Progenitor cell of endocrine pancreas (in vitro differentiated cells): ENCODE measurements at regions not wholly inside any gene's neighbourhood (a gene's known extent, or its start where the extent isn't known, plus 50 kb on each side); places are given as distances from the start of the nearest gene placed in this dataset.

Source experiments
- DNase-seq: peaks from one replicate; pipeline ENCODE4 v3.0.0; 2021; ENCODE audit warnings: low spot score; ENCODE audit not compliant: unreplicated experiment
- H3K27ac Mint-ChIP-seq: 2 replicates; pipeline ENCODE4 v1.8.0; 2021; ENCODE audit warnings: mild to moderate bottlenecking, moderate library complexity, mixed read lengths
- H3K27me3 Mint-ChIP-seq: 2 replicates; pipeline ENCODE4 v1.8.0; 2021; ENCODE audit warnings: mixed read lengths
- H3K36me3 Mint-ChIP-seq: 2 replicates; pipeline ENCODE4 v1.8.0; 2022; ENCODE audit warnings: mixed read lengths; ENCODE audit not compliant: insufficient read depth
- H3K4me1 Mint-ChIP-seq: 2 replicates; pipeline ENCODE4 v1.8.0; 2021; ENCODE audit warnings: low read depth, mixed read lengths
- H3K4me3 Mint-ChIP-seq: 2 replicates; pipeline ENCODE4 v1.8.0; 2021; ENCODE audit warnings: low read depth, mild to moderate bottlenecking, moderate library complexity, mixed read lengths
- H3K9me3 Mint-ChIP-seq: 2 replicates; pipeline ENCODE4 v1.8.0; 2021; ENCODE audit warnings: low read depth, mixed read lengths
- CTCF ChIP-seq: fragments of 200-600 bp; sonication (generic); IDR thresholded peaks from one replicate; pipeline ENCODE4 v1.5.0; 2021; ENCODE audit warnings: antibody characterized with exemption, mild to moderate bottlenecking; ENCODE audit not compliant: unreplicated experiment

- peak overlapping the region; percentile 25 for H3K27ac Mint-ChIP-seq
- DNase-seq = no peak
- no peak for TF ChIP-seq CTCF
- H3K9me3 Mint-ChIP-seq = peaks cover 8% of the 10 kb centered on the region
- H3K4me3 Mint-ChIP-seq = no peak overlapping the region
- H3K27me3 Mint-ChIP-seq = peaks cover 11% of the 10 kb centered on the region
- H3K4me1 Mint-ChIP-seq = peaks cover 12% of the 10 kb centered on the region
- no peaks in the 10 kb centered on the region for H3K36me3 Mint-ChIP-seq
These were observed 77.6 kb upstream of the SFMBT2 start for GRCh38 chr10:7488418-7488829.

- TF ChIP-seq CTCF = no peak
- Mint-ChIP-seq H3K4me3 (no peak overlapping the region), H3K36me3 (no peaks in the 10 kb centered on the region), H3K27ac (no peak overlapping the region), H3K9me3 (peaks cover 8% of the 10 kb centered on the region), H3K4me1 (peaks cover 12% of the 10 kb centered on the region), H3K27me3 (peaks cover 9% of the 10 kb centered on the region)
- no peak for DNase-seq
These were observed 76.7 kb upstream of the SFMBT2 start for GRCh38 chr10:7487528-7487927.

GRCh38 chr10:7486528-7486927 lies 75.7 kb upstream of the SFMBT2 start:
- Mint-ChIP-seq H3K4me1 (peaks cover 12% of the 10 kb centered on the region), H3K27ac (no peak overlapping the region), H3K4me3 (no peak overlapping the region), H3K27me3 (peaks cover 12% of the 10 kb centered on the region), H3K9me3 (peaks cover 8% of the 10 kb centered on the region), H3K36me3 (no peaks in the 10 kb centered on the region)
- no peak for TF ChIP-seq CTCF
- no peak for DNase-seq

- H3K4me3 Mint-ChIP-seq = no peak overlapping the region
- peaks cover 12% of the 10 kb centered on the region for H3K4me1 Mint-ChIP-seq
- H3K27me3 Mint-ChIP-seq = peaks cover 17% of the 10 kb centered on the region
- no peak for TF ChIP-seq CTCF
- no peak for DNase-seq
- H3K27ac Mint-ChIP-seq = no peak overlapping the region
- peaks cover 5% of the 10 kb centered on the region for H3K9me3 Mint-ChIP-seq
- no peaks in the 10 kb centered on the region for H3K36me3 Mint-ChIP-seq
These were observed 75.0 kb upstream of the SFMBT2 start for GRCh38 chr10:7485799-7486198.

- H3K4me1 Mint-ChIP-seq = peaks cover 12% of the 10 kb centered on the region
- no peak for DNase-seq
- H3K4me3 Mint-ChIP-seq = no peak overlapping the region
- H3K36me3 Mint-ChIP-seq = no peaks in the 10 kb centered on the region
- no peak overlapping the region for H3K27ac Mint-ChIP-seq
- peaks cover 18% of the 10 kb centered on the region for H3K27me3 Mint-ChIP-seq
- no peak for TF ChIP-seq CTCF
- peaks cover 5% of the 10 kb centered on the region for H3K9me3 Mint-ChIP-seq
These were observed 74.4 kb upstream of the SFMBT2 start for GRCh38 chr10:7485244-7485556.
